Mammary epithelial cell (primary cell): ENCODE measurements at regions not wholly inside any gene's neighbourhood (a gene's known extent, or its start where the extent isn't known, plus 50 kb on each side); places are given as distances from the start of the nearest gene placed in this dataset.

Experiments
- EZH2 ChIP-seq: IDR thresholded peaks from 2 replicates; pipeline ENCODE4 v1.6.1; 2012; ENCODE audit warnings: low read length, inconsistent platforms, borderline replicate concordance
- TF ChIP-seq, protein P1 (sequence below), 2 donors: IDR thresholded peaks in 1 of 2; conservative IDR thresholded peaks in 1 of 2; 2 replicates each; pipeline ENCODE4 v1.5.1; 2011 to 2012; ENCODE audit warnings: inconsistent platforms in 2 of 2, low read length in 2 of 2, mild to moderate bottlenecking in 2 of 2, control low read depth in 1 of 2, low read depth in 1 of 2; ENCODE audit not compliant: insufficient read depth in 1 of 2; ENCODE audit errors: extremely low read depth in 1 of 2

DNA sequence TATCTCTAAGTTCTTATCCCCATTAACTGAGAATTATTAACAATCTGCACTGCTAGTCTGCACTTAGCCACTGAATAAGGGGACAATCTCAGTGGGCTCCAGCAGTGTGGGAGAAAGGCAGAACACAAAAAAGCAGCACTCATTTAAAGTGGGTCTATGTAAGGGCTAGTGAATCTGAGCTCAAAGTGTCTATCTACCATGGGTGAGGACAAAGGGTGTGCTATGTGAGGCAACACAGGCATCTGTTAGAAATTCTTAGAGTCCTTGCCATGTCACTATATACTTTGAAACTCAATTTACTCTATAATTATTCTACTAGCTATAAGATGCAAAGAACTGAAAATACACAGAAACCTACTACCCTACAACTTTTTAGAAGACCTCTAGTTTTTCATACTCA lies 135.8 kb upstream of the TMEM168 start:
- TF ChIP-seq EZH2, result no peak
- TF ChIP-seq, protein P1, sequence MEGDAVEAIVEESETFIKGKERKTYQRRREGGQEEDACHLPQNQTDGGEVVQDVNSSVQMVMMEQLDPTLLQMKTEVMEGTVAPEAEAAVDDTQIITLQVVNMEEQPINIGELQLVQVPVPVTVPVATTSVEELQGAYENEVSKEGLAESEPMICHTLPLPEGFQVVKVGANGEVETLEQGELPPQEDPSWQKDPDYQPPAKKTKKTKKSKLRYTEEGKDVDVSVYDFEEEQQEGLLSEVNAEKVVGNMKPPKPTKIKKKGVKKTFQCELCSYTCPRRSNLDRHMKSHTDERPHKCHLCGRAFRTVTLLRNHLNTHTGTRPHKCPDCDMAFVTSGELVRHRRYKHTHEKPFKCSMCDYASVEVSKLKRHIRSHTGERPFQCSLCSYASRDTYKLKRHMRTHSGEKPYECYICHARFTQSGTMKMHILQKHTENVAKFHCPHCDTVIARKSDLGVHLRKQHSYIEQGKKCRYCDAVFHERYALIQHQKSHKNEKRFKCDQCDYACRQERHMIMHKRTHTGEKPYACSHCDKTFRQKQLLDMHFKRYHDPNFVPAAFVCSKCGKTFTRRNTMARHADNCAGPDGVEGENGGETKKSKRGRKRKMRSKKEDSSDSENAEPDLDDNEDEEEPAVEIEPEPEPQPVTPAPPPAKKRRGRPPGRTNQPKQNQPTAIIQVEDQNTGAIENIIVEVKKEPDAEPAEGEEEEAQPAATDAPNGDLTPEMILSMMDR (conservative IDR thresholded peaks at IDR 0.05 in 1 of 2, IDR thresholded peaks at IDR 0.05 in 1 of 2; ENCODE audit: extremely low read depth in 1 of 2, insufficient read depth in 1 of 2, low read depth in 1 of 2, low read length in 2 of 2), result no peak
